LHCN-M2 (cell line): ENCODE measurements at regions not wholly inside any gene's neighbourhood (a gene's known extent, or its start where the extent isn't known, plus 50 kb on each side); places are given as distances from the start of the nearest gene placed in this dataset.
A peak's percentile ranks its signal among the peaks of the same experiment; 100 is the strongest.
"Not testable (repeated sequence)": the region's sequence is repeated elsewhere in the genome, so short reads cannot be mapped to it uniquely, and the experiment has no call there.

Source experiments
- DNase-seq: peaks from one replicate; pipeline ENCODE4 v3.0.0-alpha.2; 2012; ENCODE audit warnings: low read depth

DNA sequence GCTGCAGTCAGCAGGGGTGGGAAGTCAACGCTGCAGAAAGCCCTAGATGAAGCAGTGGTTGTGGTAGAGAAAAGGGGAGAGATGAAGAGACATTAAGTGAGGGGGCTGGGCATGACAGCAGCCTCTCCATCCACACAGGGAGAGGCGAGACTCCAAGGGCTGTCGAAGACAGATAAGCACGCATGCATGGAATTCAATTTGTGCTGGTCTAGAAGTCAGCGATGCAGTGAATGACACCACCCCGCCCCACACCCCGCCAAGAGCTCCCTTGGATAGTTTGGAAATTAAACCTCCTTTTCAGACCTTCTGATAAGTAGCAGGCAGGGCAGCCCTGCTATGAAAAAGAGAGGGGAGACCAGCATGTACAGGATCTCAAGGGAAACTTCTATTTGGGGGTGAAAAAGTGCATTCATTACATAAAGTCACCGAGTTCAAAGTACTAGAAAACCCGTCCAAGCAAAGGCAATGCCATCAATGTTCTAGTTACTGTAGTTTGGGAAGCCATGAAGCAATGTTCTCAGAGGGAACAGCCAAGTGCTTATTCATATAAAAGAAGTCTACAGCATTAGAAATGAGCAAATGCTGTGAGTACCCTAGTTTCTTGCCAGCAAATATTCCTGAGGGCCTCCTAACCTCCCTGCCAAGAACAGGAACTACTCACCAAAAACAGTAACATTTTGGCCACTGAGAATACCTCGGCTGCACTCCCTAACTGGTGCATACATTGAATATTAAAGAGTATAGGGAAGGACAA is 152.3 kb upstream of the ANXA10 start:
- DNase-seq = no peak

DNA sequence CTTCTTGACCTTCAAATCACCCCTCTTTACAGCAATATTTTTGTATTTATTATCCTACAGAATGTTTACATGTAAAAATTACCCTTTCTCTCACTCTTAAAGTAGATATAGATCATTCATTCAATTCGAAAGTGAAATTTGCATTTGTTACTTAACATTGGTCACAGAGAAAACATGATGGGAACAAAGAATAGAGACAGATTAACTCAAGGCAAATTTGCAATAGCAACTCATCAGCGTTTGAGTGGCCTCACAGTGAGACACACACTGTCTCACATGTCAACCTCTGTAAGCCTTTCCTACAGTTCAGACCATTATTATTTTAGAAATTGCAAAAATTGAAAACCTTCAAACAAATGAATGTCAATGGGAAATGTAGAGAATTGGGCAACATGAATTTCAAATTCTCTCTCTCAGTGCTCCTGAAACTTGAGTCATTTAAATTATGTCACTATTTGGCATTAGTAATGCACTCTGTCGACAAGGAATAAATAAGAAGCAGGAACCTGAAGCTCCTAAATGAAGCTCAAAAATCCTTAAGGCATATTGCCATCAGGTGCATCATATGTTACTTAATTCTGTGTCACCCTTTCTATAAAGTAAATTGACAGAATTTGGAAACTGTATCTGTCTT is 148.3 kb upstream of the ANXA10 start:
- DNase-seq = no peak

DNA sequence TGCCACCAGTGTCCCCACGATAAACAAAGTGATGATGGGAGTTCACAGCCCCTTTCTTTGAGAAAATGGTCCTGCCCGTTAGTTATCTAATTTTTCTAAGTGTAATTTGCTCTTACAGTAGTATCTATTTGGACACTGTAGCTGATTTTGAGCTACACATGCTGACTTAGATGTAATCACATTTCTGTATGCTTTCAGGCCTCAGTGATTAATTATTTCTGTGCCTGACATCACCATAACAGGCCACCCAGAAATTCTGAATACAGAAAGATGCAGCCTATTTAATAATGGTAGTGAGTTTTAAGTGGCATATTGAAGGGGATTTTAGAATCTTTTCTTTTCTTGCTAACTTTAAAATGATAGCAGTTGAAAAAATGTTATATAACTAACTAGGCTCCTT is 147.6 kb upstream of the ANXA10 start:
- no peak for DNase-seq

DNA sequence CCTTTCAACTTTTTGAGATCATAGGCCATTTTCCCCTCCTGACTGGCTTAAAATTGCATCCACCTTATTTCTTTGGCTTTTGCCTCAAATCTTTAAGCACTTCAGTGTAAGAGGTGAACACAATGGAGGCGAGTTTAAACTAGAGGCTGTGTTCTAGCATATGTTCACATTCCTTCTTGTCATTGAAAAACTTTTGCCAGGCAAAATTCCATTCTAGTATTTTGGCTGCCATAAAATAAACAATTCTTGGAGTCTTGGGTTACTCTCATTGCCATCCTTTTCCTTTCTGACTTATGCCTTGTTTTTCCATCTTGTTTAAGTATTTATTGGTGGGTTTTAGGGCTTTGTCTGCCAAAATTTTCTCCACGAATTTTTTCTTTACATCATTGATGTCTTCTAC is 137.3 kb upstream of the ANXA10 start:
- no peak for DNase-seq

DNA sequence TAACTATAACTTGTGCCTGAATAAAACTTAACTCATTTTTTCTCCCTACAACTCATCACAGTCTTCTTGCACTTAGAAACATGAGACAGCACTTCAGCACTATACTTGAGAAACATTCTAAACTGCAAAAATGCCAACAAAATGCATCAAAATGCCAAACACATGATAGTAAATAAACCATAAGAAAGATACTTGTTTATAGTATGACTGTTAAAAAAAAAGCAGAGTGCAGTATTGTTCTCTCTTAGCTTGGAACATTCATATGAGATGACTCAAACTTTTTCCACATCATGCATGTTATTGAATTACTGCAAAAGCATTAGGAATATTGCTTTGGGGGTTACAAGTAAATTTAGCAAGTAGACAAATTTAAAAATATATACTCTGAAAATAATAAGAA is 135.7 kb upstream of the ANXA10 start:
- DNase-seq = peak; percentile 72

DNA sequence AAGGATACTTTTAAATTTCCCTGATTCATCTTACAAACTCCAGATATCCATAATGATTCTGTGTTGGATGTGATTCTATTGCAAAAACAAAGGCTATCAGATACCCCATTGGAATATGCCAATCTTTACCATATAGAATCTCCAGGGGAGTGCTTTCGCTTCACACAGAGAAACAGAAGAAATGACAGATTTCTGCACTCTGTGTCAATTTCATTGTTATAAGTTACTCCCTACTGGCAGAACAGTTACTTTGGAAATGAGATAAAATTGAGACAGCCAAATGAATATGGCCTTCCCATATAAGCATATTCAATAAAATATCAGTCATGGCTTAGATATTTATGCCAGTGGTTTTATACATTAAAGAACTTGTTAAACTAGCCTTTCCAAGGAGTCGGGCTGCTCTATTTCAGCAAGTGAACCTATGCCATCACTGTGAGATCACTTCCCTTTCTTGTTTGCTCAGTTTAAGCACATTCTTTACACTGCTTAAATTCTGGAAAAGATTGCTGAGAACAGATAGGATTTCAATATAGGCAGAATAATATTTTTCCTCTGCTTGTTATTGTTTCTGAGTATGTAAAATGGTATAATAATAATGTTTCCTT is 127.5 kb upstream of the ANXA10 start:
- no peak for DNase-seq

DNA sequence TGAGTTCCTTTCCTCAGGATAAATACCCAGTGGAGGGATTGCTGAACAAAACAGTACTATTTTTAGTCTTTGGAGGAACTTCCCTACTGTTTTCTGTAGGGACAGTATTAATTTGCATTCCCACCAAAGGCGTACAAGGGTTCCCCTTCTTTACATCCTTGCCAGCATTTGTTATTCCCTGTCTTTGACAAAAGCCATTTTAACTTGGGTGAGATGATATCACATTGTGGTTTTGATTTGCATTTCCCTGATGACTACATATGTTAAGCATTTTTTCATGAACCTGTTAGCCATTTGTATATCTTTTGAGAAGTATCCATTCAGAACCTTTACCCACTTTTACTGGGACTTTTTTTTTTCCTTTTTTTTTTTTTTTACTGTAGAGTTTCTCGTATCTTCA is 126.2 kb upstream of the ANXA10 start:
- peak; percentile 50 for DNase-seq

DNA sequence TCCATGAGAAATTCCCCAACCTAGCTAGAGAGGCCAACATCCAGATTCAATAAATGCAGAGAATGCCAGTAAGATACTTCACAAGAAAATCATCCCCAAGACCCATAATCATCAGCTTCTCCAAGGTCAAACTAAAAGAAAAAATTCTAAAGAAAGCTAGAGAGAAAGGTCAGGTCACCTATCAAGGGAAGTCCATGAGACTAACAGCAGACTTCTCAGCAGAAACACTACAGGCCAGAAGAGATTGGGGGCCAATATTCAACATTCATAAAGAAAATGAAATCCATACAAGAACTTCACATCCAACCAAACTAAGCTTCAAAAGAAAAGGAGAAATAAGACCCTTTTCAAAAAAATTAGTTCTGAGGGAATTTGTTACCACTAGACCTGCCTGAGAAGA is 118.8 kb upstream of the ANXA10 start:
- DNase-seq = no peak

DNA sequence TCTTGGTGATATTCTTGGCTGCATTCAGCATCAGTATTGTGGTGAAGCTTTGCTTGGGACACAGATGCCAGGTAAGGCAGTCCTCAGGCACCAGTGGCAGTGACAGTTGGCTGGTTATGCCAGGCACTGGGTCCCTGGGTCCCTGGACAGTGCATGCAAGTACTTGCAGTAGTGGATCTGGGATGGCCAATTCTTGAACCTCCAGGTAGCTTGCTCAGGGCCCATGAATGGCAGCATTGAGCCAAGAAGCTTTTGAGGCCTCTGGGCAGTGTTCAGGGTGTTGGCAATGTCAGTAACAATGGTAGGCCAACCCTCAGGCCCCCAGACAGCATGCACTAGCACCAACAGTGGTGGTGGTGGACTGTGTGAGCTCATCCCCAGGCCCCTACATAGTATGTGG is 106.8 kb upstream of the ANXA10 start:
- DNase-seq = no peak

DNA sequence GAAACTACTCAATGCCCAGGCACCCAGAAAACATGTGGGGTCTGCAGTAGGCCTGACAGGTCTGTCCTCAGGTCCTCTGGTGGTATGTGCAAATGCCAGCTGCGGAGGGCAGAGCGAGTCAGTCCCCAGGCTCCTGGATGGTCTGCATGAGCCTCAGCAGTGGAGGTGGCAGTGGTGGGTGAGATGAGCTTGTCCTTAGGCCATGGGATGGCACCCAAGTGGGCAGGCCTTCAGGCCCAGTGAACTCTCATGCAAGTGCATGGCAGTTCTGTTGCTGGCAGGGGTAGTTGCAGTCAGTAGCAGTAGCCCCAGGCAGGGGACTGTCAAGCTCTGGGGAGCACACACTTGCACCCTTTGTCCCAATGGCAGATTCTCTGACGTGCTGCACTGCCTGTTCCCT is 106.3 kb upstream of the ANXA10 start:
- DNase-seq = no peak

DNA sequence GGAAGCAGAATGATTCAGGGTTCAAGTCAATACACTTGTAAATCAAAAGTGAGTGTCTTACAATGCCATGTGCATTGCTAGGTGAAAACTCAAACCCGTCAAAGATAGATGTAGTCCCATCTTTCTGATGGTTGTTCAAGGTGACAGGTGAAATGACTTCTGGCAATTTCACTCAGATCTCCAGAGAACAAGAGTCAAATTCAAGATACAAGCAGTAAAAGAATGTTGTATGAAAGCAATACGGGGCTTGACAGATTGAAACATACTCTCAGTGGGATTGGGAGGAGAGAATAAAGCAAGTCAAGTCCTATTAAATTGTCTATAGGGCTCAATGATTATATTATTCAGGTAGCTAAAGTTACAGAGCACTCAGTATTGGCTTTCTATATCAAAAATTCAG is 105.1 kb upstream of the ANXA10 start:
- no peak for DNase-seq

DNA sequence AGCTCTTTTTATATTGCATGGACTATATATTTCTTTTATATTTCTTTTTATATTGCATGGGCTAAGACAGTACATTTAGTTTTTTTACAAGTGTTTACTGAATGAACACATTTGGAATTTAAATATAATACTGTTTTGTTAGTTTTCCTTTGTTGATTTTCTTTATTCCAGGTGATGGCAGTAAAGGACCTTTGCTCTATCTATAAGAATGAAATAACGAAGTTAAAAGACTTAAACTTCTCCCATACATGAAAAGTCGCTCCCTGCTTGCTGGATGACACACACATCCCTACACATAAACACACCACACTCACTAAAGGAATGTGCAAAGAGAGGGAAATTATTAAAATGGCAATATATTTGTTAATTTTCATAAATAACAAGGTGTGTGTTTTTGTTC is 102.5 kb upstream of the ANXA10 start:
- DNase-seq = peak; percentile 5

DNA sequence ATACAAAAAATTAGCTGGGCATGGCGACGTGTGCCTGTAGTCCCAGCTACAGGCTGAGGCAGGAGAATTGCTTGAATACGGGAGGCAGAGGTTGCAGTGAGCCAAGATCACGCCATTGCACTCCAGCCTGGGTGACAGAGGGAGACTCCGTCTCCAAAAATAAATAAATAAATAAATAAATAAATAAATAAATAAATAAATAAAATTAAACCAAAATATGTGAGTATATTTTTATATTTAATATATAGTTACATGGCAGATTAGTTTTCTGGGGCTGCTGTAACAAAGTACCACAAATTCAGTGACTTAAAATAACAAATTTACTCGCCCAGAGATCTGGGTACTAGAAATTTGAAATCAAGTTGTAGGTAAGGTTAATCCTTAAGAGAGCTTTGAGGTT is 84.2 kb upstream of the ANXA10 start:
- not testable (repeated sequence) for DNase-seq

DNA sequence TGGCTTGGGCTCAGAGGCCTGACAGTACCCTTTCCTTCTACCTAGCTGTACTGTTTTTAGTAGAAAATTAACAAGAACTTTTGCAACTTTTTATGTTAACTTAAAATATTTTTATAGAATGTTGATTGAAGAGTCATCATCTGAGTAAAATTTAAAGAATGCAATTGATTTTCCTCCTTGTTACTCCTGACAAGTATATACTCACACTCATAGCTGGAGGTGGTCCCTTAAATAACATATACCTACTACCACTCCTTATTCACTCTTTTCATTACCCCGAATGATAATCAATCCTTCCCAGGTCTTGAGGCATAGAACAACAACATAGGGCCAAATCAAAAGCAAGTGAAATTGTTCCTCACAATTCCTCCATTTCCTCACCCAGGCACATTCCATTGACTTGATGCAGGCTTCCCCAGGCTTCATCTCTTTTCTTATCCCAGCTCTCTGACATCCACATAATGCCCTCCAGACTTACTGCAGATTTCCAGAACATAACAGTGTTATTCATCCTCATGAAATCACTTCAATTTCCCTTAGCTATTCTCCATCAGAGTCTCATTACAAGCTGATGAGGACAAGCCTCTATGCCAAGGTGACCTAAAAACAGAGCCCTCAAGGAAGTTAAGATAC is 73.2 kb upstream of the ANXA10 start:
- peak; percentile 14 for DNase-seq

DNA sequence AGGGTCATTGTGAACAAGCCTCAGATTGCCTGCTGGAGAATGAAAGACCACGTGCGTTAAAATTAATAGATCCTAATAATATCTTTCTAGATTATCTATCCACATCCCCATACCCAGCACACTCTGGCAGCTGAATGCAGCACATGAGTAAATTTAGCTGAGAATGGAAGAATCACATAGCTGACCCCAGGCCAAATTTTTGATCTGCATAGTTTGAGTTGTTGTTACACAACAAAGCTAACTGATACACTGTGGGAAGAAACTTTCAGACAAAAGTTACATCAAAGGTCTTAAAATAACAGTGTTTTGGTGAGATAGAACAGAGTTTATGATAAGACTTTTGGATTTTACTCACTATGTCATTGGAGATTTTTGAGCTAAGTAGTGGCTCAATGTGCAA is 72.4 kb upstream of the ANXA10 start:
- DNase-seq = no peak

DNA sequence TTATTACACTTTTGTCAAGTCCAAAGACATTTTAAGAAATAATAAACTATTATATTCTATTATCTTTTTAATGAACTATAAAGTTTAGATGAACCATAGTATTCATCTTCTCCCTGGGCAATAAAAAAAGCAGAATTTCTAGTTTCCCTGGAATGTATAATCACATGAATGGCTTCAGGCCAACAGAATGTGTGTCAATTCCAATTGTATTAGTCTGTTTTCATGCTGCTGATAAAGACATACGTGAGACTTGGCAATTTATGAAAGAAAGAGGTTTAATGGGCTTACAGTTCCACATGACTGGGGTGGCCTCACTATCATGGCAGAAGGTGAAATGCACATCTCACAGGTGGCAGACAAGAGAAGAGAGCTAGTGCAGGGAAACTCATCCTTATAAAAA is 70.7 kb upstream of the ANXA10 start:
- DNase-seq = peak; percentile 24

DNA sequence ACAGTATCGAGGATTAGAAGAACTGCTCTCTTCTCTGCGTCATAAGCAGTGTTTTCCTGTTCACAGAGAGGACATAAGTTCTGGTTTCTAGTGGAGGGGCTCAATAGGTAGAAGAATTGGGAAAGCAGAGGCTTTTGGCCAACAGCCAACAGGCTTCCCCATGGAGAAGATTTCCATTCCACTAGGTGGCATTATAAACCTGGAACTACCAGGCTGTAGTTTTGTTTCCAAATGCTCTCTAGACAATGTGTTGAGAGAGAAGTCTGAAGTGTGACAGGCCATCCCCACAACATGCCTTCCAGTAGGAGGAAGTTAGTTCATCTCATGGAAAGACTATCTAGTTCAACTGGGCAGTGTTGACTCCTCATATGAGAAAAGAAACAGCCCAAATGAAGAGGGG is 63.8 kb upstream of the ANXA10 start:
- peak; percentile 52 for DNase-seq

DNA sequence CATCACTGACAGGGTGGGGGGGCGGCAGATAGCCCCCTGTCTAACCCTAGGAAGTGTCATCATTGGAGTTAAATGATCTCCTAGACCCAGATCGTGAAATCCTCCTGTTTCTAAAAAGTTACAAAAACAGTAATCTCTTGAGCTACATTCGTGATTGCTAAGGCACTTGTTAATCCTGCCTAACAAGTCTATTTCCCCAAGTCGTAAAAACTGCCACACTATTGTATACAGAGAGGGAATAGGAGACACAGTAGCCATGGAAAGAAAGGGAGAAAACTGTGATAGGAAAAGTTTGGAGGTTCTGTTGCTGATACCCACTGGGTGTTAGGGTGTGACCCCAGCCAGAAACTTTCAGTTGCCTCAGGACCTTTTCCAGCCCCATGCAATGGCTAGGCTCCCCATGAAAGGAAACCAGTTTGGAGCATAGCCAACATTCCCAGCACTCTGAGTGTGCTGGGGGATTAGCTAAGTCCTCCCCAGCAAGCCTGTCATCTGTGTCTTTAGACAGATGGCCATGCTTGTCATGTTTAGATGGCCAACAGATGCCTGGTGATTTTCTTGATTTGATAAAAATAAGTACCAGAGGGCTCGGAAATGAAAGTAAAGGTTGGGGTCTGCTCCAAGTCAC is 63.3 kb upstream of the ANXA10 start:
- peak; percentile 64 for DNase-seq

DNA sequence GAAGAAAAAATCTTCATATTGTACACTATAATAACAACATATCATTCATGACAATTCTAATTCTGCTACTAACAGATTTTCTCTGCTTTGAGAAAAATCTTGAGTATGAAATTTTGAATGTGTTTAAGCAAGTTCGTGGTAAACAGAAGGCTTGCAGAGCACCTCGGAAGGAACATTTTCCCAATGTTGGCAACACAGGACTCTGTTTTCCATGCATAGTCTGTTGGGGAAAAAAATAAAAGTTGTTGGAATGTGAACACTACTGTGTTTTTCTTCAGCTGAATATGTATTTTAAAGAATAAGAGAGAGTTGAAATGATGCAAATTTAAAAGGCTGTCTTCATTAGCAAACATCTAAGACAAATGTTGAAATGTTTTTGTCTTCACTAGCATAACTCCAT is 54.7 kb upstream of the ANXA10 start:
- no peak for DNase-seq

DNA sequence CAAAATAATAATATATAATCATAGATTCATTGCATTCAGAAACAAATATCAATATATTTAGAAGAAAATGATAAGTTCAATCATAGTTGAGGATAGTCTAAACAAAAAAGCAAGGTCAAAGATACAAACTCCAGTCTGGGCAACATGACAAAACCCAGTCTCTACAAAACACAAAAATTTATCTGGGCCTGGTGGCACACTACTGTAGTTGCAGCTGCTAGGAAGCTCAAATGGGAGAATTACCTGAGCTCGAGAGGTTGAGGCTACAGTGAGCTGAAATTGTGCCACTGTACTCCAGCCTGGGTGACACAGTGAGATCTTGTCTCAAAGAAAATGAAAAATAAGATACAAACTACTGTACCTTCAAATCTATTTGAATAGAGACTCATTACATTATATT is 52.7 kb upstream of the ANXA10 start:
- DNase-seq = no peak
